PC-9 (cell line): ENCODE measurements at regions not wholly inside any gene's neighbourhood (a gene's known extent, or its start where the extent isn't known, plus 50 kb on each side); places are given as distances from the start of the nearest gene placed in this dataset.

Experiments
- BruUV-seq: library from RNA; stranded (reverse); fragments of 400-500 nt; replicated peaks from 2 replicates; lab custom pipeline; 2021; lab: Mats Ljungman, UMichigan
- CTCF ChIA-PET: fragments of 300-600 bp; sonication (Branson Sonifier 250); formaldehyde crosslinking; loops from one replicate; lab custom pipeline; 2022; ENCODE audit warnings: antibody characterized with exemption; lab: Charles Lee
- POLR2A ChIA-PET: fragments of 300-600 bp; sonication (Branson Sonifier 250); formaldehyde crosslinking; loops from one replicate; lab custom pipeline; 2022; ENCODE audit warnings: antibody characterized with exemption; ENCODE audit not compliant: unreplicated experiment; lab: Charles Lee
- DNase-seq, 2 experiments: peaks; one replicate each; pipeline versions ENCODE4 v3.0.0 to v3.0.0-alpha.2; 2015 to 2022; ENCODE audit warnings: mixed read lengths in 1 of 2
- H2AFZ ChIP-seq: fragments of 200-600 bp; sonication (generic); 2 replicates; pipeline ENCODE4 v1.8.1; 2017; ENCODE audit warnings: antibody characterized with exemption
- H3F3A ChIP-seq: fragments of 200-600 bp; sonication (generic); 2 replicates; pipeline ENCODE4 v1.8.1; 2017; ENCODE audit warnings: antibody characterized with exemption, mild to moderate bottlenecking, low read depth; ENCODE audit not compliant: insufficient read depth
- H3K27ac ChIP-seq: fragments of 200-600 bp; sonication (generic); 2 replicates; pipeline ENCODE4 v1.6.1; 2016; ENCODE audit warnings: mixed run types
- H3K27me3 ChIP-seq: fragments of 200-600 bp; sonication (generic); 2 replicates; pipeline ENCODE4 v1.6.1; 2016; ENCODE audit warnings: low read depth, mixed run types; ENCODE audit not compliant: insufficient read depth
- H3K36me3 ChIP-seq: fragments of 200-600 bp; sonication (generic); 2 replicates; pipeline ENCODE4 v1.6.1; 2016; ENCODE audit warnings: low read depth, mixed run types
- H3K4me1 ChIP-seq: fragments of 200-600 bp; sonication (generic); replicated peaks from 2 replicates; pipeline ENCODE4 v1.6.1; 2016; ENCODE audit warnings: mixed run types; ENCODE audit not compliant: insufficient read depth
- H3K4me2 ChIP-seq: fragments of 200-600 bp; sonication (generic); 2 replicates; pipeline ENCODE4 v1.6.1; 2017; ENCODE audit warnings: mixed run types
- H3K4me3 ChIP-seq: fragments of 200-600 bp; sonication (generic); 2 replicates; pipeline ENCODE4 v1.6.1; 2016; ENCODE audit warnings: mixed run types
- H3K79me2 ChIP-seq: fragments of 200-600 bp; sonication (generic); 2 replicates; pipeline ENCODE4 v1.6.1; 2017; ENCODE audit warnings: low read depth, mixed run types
- H3K9me2 ChIP-seq: fragments of 200-600 bp; sonication (generic); 2 replicates; pipeline ENCODE4 v1.8.1; 2017; ENCODE audit warnings: mild to moderate bottlenecking; ENCODE audit not compliant: insufficient read depth
- H3K9me3 ChIP-seq: fragments of 200-600 bp; sonication (generic); 2 replicates; pipeline ENCODE4 v1.8.1; 2016; ENCODE audit warnings: low read depth; ENCODE audit not compliant: insufficient read depth
- H4K20me1 ChIP-seq: fragments of 200-600 bp; sonication (generic); 2 replicates; pipeline ENCODE4 v1.8.1; 2017; ENCODE audit not compliant: insufficient read depth
- CTCF ChIP-seq: fragments of 200-600 bp; sonication (generic); conservative IDR thresholded peaks from 2 replicates; pipeline ENCODE4 v1.6.1; 2017; ENCODE audit warnings: mixed run types, antibody characterized with exemption, mild to moderate bottlenecking, moderate library complexity
- EZH2 ChIP-seq: fragments of 200-600 bp; sonication (generic); IDR thresholded peaks from 2 replicates; pipeline ENCODE4 v1.8.0; 2017; ENCODE audit warnings: antibody characterized with exemption, low read depth
- intact Hi-C: fragments of 100-400 bp; cut with micrococcal nuclease; formaldehyde crosslinking; loops from one replicate; pipeline ENCODE4 v1.10.0; 2022; ENCODE audit not compliant: unreplicated experiment

GRCh38 chr12:46432325-46432724 lies 59.8 kb upstream of the SLC38A2 start:
- POLR2A ChIA-PET = interaction anchor here (0.6 to 1.4 kb wide), 7 partner anchors 24 to 495 kb away, joined by 3 to 12 read pairs (median 6); partner anchors contain the start of gene SLC38A1
- no peaks in the 10 kb centered on the region for H4K20me1 ChIP-seq
- peak overlapping the region; percentile 95 for H3K27ac ChIP-seq
- no peaks in the 10 kb centered on the region for H3K9me2 ChIP-seq
- H2AFZ ChIP-seq = no peak overlapping the region
- intact Hi-C loops = loop anchor here (10.0 kb wide), 1 partner anchor 532 kb away; no protein-coding TSS in a partner anchor
- TF ChIP-seq EZH2 (no peak), CTCF (no peak)
- H3K27me3 ChIP-seq = no peaks in the 10 kb centered on the region
- H3K36me3 ChIP-seq = peaks cover 9% of the 10 kb centered on the region; the same call in 1 of the 2 replicates
- CTCF ChIA-PET = no interaction called here
- H3F3A ChIP-seq = peaks cover 39% of the 10 kb centered on the region
- H3K4me2 ChIP-seq = peak overlapping the region; percentile 64
- no TSS peak for BruUV-seq
- no peaks in the 10 kb centered on the region for H3K79me2 ChIP-seq
- peaks cover 41% of the 10 kb centered on the region for H3K4me1 ChIP-seq
- H3K4me3 ChIP-seq = 0 out of 2 replicates have a peak overlapping the region, but pooled peaks have one; percentile 16
- peaks cover 4% of the 10 kb centered on the region; the same call in 1 of the 2 replicates for H3K9me3 ChIP-seq
- DNase-seq = no peak

GRCh38 chr12:46430340-46430948 lies 57.9 kb upstream of the SLC38A2 start:
- CTCF ChIA-PET = no interaction called here
- Histone ChIP-seq H3K4me1 (peaks cover 41% of the 10 kb centered on the region), H3K79me2 (no peaks in the 10 kb centered on the region), H3K27ac (peak overlapping the region; percentile 95), H3K4me3 (peak overlapping the region; percentile 34; the same call in 1 of the 2 replicates), H3K9me3 (peaks cover 15% of the 10 kb centered on the region), H3K36me3 (peaks cover 12% of the 10 kb centered on the region; the same call in 1 of the 2 replicates), H2AFZ (no peak overlapping the region; the same call in 1 of the 2 replicates), H3K9me2 (no peaks in the 10 kb centered on the region), H4K20me1 (no peaks in the 10 kb centered on the region), H3F3A (peaks cover 39% of the 10 kb centered on the region), H3K4me2 (peak overlapping the region; percentile 58), H3K27me3 (no peaks in the 10 kb centered on the region)
- TF ChIP-seq EZH2 (no peak), CTCF (no peak)
- intact Hi-C loops = loop anchor here (1.0 to 10.0 kb wide), 5 partner anchors 25 to 534 kb away; no protein-coding TSS in a partner anchor
- BruUV-seq = TSS peak; percentile 76
- POLR2A ChIA-PET = interaction anchor here (0.6 to 0.7 kb wide), 4 partner anchors 44 to 438 kb away, joined by 3 to 8 read pairs (median 4); no protein-coding TSS in a partner anchor
- DNase-seq = peak; percentile 28 to 98
